CD1c-positive myeloid dendritic cell (primary cell): ENCODE measurements at regions not wholly inside any gene's neighbourhood (a gene's known extent, or its start where the extent isn't known, plus 50 kb on each side); places are given as distances from the start of the nearest gene placed in this dataset.
"Not testable (repeated sequence)": the region's sequence is repeated elsewhere in the genome, so short reads cannot be mapped to it uniquely, and the experiment has no call there.

Experiments
- DNase-seq: peaks from one replicate; pipeline ENCODE4 v3.0.0-alpha.2; 2016; ENCODE audit errors: extremely low spot score

DNA sequence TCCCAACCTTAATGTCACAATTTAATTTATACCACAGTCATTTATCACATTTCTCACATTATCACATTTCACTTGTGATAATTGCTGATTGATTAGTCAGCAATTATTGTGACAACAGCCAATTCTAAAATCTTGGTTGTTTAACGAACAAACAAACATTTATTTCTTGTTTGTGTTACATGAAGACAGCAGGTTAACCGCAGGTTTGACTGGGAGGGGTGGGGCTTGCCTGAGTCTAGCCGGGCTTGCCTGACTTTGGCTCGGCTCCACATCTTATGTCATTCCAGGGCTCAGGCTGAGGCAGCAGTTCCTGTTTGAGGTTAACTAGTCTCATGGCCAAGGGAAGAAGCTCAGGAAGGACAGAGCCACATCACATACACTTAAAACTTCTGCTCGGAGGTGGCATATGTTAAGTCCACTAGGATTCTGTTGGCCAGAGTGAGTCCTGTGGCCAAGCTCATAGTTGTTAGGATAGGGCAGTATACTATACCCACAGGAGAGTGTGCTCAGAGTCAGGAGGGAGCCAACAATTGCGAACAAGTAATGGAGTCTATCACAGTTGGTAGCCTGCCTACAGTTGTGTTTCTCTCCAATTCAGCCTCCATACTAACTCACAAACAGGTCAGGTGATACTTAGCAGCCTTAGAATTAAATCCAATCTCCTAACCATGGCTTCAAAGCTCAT is 90.0 kb upstream of the IFNGR1 start:
- peak; percentile 89 for DNase-seq

DNA sequence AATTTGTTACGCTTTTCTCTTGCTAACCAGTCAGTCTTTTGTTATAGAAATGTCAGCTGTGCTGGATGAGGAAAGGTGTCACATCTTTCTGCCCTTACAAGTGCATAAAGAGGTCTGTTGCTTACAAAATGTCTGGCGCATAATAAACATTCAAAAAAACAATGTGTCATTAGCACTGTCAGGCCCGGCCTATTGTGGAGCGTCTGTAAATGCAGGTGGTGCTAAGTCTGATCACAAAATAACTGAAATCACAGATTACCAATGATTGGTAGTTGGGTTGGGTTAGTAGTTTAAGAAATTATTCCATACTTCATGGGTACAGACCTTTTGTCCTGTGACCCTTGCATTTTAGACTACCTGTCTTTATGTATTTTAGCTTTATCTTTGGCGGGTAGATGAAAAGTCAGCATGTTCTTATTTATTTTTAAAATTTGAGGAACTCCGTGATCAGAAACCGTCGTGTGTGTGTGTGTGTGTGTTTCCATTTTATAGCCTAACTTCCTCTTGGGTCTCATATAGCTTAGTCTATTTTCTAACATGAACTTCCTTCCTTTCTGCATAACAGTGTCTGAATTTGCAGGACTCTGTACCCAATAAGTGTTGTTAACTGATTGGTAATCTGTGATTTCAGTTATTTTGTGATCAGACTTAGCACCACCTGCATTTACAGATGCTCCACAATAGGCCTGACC is 88.1 kb upstream of the IFNGR1 start:
- DNase-seq = peak; percentile 83

DNA sequence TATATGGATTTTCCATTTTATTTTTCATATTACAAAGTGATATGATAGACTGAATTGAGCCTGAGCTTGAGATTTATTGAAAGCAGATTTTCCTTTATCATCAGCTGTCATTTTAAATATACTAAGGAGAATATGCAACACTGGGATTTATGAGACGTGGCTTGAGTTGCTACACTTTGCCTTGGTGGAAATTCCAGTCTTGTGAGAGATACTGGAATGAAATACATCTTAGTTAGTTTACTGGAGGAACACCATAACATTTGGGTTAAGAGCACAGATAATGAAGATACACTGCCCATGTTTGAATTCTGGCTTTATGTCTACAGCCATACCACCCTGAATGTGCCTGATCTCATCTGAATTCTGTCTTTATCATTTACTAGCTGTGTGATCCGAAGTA is 86.5 kb upstream of the IFNGR1 start:
- DNase-seq = no peak

GRCh38 chr6:137304020-137304780 is 85.0 kb upstream of the IFNGR1 start:
- DNase-seq = no peak

DNA sequence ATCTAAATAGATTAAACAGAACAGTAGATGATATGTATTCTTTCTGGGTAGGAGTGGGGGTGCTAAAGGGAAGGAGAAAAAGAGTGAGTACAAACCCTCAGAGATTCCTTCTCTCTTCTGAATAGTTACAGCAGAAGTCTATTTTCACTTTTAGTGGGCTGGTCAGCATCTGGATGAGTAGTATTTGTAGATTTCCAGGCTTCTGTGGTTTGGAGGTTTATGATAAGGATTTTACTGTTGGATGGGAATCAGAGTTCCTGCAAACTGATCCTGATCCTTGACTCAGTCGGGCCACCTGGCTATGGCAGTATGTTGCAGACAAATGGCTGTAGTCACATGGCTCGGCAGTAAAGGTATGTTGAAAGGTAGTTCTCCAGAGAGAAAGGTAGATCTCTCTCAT is 84.3 kb upstream of the IFNGR1 start:
- no peak for DNase-seq

DNA sequence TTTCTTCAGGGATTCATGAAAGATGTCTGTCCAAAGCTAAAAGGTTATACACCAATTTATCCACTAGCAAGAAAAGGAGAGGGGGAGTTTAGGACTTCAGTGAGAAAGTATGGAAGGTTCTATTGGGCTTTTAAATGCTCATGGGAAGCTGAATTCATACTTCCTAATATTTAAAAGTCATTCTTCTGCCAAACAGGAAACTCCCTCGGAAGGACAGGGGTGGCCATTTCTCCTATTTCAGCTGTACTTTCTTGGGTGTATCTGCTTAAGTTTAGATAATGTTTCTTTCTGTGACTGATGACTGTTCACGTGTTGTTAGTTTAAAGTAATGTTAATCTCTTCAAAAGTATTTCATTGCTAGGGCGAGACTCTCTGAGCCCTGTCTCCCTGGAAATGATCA is 80.5 kb upstream of the IFNGR1 start:
- peak; percentile 49 for DNase-seq

DNA sequence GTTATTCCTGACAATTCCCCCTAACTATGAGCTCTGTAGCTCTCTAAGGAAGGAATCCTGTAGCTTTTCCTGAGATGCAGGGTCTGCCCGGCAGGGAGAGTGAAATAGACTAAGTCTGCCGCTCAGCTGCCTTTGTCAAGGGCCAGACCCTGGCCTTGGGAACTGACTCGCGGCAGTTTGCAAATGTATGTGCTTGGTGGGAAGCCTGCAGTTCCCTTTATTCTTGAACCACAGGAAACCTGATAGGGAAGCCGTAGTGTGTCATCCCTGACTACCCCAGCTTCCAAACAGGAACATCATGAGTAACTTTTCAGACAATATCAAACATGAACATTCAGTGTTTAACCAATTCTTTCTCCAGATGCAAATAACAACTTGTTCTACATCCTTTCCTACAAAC is 78.7 kb upstream of the IFNGR1 start:
- peak; percentile 84 for DNase-seq

- DNase-seq = peak; percentile 41
Measured at GRCh38 chr6:137292326-137292725, 73.1 kb upstream of the IFNGR1 start.

- DNase-seq = peak; percentile 98
Measured at GRCh38 chr6:137291441-137291840, 72.3 kb upstream of the IFNGR1 start.

DNA sequence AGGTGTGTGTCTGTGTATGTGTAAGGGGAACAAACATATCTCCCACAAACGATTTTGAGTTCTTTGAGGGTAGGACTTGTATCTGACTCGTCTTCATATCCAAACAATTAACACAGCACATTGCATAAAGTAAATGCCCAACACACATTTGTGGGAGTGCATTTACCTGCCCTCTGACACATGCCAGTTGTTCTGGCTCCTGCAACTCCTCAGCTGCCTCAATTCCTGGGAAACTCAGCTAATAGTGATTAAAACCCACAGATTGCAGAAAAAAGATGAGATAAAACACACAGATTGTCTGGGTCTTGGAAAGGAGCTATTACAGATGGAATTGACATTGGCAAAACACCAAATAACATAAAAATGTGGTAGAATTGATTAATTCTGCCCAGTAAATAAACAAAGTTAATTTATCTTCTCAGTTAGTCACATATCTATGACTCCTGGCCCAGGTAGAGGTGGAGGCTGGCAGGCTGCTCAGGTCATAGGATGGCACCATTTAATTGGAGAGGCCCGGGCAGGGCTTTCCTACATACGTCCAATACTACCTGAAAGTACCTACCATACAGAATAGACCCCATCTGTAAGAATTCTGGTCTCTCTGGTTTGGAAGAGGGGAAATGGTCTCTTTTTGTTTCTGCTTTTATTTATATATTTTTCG is 71.5 kb upstream of the IFNGR1 start:
- DNase-seq = no peak

DNA sequence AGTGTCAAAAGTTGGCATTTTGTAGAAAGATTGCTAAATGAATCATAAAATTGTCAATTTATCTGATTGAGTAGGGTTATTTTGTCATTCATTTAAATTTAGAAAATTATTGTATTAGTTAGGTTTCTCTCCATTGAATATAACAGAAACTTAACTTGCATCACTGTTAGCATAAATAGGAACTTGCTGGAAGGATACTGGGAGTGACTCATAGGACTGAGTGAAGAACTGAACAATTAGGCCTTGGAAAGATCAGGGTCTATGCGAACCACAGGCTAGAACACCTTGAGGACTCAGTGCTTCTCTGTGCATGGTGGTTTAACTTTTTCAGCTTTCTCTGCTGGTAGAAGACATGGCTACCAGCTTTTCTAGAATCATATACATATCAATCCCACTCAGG is 67.7 kb upstream of the IFNGR1 start:
- peak; percentile 62 for DNase-seq

DNA sequence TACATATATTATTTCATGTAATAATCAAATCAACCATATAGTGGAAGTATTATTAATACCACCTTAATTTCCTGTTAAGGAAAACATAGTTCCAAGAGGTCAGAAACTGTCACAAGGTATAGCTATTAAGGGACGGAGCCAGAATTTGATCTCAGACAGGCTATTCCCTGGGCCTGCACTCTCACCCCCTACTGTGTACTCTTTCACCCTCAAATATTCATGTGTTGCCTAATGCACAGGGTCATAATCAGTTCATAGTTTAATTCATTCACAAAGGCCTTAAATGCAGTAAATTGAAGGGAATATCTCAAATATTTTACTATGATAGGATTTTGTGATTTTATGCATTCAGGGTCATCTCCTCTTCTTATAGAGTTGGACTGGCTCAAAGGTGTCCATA is 67.2 kb upstream of the IFNGR1 start:
- DNase-seq = no peak

DNA sequence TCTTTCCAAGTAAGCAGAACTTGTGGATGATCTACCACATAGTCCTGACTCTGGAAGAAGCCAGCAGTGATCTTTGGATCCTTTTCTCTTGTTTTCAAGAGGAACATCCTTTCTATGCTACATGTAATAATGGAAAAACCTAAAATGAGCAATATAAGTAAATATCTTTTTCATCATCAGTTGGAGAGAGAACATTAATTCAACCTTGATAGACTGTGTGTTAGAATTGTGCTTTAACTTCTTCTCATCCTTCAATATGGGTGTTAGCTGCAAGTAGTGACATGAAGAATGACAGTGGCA is 65.6 kb upstream of the IFNGR1 start:
- DNase-seq = no peak

DNA sequence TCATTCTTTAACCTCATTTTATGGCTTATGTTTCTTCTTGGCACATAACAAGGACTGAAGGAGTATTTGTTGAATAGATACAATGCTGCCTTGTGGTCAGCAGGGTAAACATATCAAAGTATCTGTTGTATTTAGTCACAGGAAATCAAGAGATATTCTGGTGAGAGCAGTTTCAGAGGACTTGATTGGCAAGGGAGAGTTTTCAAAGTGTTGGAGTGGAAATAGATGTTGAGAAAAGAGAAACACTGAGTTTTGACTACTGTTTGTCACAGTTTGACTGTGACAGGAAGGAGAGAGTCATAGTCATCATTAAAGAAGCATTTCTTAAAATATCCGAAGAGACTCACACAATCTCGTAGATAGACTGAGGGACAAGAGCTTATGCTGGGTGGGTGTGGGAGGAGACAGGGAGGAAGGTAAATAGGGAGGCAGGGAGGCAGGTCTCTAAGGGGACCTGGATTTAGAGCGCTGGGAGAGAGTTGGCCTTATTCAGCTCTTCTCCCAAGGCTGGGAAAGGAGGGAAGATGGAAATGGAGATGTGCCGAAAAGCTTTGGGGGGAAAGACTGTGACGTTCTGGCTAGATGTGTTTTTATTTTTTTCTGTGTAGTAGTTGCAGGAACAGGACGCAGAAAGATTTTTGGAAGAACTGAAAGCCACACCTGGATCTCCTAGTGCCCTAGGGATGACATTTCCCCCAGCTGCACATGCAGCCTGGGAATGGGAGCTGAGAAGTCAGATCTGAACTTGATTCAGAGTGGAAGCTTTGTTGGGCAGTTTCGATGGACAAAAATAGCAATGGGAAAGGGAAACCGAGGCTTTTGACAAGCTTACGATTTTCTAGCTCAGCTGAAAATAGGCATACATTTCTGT is 65.0 kb upstream of the IFNGR1 start:
- DNase-seq = no peak

DNA sequence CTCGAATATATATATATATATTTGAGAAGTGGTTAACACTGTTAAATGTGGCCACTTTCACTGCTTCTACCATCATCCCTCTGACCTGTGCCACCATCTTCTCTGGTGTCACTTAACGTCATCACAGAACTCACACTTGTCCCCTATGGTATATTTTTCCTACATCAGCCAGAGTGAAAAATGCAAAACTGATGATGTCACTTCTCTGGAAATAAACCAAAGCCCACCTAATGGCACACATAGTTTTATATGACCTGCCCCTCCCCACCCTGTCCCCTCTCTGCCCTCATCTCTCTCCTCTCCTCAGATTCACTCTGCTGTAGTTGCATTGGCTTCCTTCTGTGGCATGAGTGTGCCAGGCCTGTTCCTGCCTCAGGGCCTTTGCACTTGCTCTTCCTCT is 63.9 kb upstream of the IFNGR1 start:
- no peak for DNase-seq

GRCh38 chr6:137282254-137282653 is 63.1 kb upstream of the IFNGR1 start:
- peak; percentile 70 for DNase-seq

- DNase-seq = not testable (repeated sequence)
Measured at GRCh38 chr6:137279279-137279678, 60.1 kb upstream of the IFNGR1 start.

- no peak for DNase-seq
Measured at GRCh38 chr6:137277971-137278637, 58.9 kb upstream of the IFNGR1 start.

GRCh38 chr6:137272403-137272802 is 53.2 kb upstream of the IFNGR1 start:
- peak; percentile 78 for DNase-seq

GRCh38 chr6:137271245-137272183 is 52.3 kb upstream of the IFNGR1 start:
- DNase-seq = peak; percentile 71
